GM19240 (cell line): ENCODE measurements at regions not wholly inside any gene's neighbourhood (a gene's known extent, or its start where the extent isn't known, plus 50 kb on each side); places are given as distances from the start of the nearest gene placed in this dataset.
"Not testable (repeated sequence)": the region's sequence is repeated elsewhere in the genome, so short reads cannot be mapped to it uniquely, and the experiment has no call there.

Experiments
- DNase-seq: peaks from one replicate; pipeline ENCODE4 v3.0.0; 2011; ENCODE audit warnings: low spot score; ENCODE audit not compliant: insufficient read length

GRCh38 chr7:142698429-142698828 is 50.8 kb upstream of the PRSS1 start:
- no peak for DNase-seq

GRCh38 chr7:142697270-142697669 is 52.0 kb upstream of the PRSS1 start:
- DNase-seq: no peak

- DNase-seq: no peak
Measured at GRCh38 chr7:142696456-142697179, 52.7 kb upstream of the PRSS1 start.

DNA sequence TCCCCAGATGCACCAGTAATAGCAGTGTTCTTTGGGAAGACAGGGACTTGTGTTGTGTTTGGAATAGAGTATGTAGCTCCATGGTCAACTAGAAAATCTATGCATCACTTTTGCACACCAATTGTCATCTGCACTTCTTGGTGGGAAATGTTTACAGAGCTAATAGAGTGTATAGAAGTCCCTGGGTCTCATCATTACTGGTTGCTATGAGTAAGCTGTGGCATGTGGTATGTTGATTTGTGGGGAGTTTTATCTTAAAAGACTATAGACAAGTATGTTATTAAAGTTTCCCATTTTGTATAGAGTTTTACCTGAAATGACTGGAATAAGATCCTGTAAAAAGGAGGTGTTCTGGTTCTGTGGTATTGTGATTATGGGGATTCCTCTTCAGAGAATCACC is 55.4 kb upstream of the PRSS1 start:
- no peak for DNase-seq

- DNase-seq: no peak
Measured at GRCh38 chr7:142690554-142691182, 58.6 kb upstream of the PRSS1 start.

DNA sequence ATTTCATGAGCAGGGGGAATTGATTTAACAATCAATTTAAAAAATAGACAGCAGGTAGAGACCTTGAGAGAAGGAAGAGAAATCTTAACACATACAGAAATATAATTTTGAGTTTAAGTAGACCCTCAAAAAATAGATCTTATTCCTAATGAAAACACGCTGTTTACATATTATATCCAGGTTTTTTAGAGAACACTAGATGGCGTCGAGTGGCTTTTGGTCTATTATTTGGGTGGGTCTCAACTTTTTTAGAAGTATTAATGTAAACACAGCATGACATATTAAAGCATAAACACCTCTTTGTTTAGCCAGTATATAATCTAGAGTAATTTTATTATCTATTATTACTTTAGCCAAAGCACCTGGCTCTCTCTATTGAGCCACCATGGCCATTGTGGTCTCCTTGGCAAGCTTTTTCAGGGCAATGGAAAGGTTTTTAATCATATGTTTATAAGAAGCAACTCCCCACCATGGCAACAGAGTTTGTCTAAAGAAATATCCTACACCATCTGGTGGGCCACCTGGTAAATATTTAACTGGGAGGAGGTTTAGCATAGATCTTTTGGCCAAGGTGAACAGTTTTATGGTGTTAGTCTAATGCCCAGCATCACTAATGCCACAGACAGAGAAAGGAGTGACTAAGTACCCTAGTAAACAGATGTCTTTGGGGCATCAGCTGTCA is 59.7 kb upstream of the PRSS1 start:
- DNase-seq: no peak

DNA sequence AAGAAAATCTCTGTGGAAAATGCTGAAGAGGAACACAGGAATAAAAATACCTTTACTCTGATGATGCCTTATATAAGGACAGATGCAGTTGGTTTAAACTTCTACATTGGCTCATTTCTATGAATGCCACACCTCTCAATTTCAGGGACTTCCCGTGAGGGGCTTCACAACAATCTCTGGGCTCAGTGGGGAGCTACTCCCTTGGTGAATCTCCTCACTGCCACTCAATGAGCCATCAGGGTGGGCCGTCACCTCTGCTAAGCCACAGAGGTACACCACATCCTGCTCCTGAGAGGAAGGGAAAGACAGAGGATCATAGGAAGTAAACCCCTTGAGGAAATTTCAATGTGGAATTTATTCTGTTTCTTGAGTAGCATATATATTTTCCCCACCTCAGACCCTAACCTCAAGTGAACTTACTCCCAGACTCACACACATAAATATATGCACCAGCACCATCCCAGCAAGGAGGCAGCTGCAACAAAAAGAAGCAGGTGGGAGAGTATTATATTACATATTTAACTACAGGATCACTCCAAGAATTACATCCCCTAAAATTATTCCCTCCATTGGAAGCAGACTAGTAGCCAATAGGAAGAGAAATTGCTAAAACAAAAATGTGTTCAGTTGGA is 63.3 kb upstream of the PRSS1 start:
- no peak for DNase-seq

GRCh38 chr7:142681314-142682092 is 67.8 kb upstream of the PRSS1 start:
- no peak for DNase-seq

DNA sequence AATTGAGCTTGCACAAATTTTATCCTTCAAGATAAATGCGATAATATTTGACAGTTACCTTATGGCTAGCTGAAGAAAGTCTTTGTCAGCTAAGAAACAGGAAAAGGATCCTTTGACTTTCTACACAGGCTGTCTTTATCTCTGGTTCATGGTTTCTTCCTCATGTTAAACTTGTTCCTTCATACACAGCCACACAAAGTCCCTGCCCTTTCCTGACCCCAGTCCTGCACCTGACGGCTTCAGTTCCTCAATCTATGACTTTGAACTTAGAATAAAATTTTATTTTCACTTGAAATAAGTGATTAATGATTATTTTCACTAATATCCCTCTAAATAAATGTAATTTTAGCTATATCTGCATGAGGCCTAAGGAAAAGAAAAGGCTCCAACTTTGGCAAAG is 77.8 kb upstream of the PRSS1 start:
- no peak for DNase-seq

DNA sequence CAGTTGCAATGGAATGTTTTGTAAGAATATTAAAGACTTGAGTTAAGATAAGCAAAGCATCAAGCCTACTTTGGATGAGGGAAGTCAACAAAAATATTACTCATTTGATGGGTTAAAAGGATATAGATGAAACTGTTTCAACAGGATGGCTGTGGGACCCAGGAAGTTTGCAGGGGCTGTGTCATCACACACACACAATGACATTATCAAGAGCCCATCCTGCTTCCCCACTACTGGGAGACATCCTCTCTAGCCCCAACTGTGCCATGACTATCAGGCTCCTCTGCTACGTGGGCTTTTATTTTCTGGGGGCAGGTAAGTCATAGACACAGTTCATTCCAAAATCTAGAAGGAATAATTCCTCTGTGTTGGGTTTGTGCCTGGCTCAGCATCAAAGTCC is 78.8 kb upstream of the PRSS1 start:
- DNase-seq: no peak

- no peak for DNase-seq
Measured at GRCh38 chr7:142669074-142669654, 80.1 kb upstream of the PRSS1 start.

GRCh38 chr7:142668495-142668894 is 80.8 kb upstream of the PRSS1 start:
- DNase-seq: no peak

GRCh38 chr7:142657376-142657775 is 91.9 kb upstream of the PRSS1 start:
- no peak for DNase-seq

- no peak for DNase-seq
Measured at GRCh38 chr7:142654398-142654797, 94.9 kb upstream of the PRSS1 start.

DNA sequence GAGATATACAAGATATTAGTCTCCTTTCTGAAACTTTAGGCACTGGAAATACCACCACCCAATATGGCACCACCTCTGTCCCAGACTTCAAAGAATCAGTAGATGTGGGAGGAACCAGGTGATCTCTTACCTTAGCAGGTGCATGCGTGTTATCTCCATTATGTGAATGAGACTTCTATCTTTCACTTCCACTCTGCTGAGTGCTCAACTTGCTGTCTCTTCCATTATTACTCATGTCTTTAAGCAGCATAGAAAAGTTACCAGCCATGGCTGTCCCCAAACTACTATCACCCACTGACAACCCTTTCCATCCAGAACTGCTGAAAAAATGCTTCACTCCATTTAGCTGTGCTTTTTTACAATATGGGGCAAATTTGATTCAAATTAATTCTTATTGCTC is 101.5 kb upstream of the PRSS1 start:
- DNase-seq: no peak

GRCh38 chr7:142646386-142647140 is 102.7 kb upstream of the PRSS1 start:
- DNase-seq: no peak

- DNase-seq: no peak
Measured at GRCh38 chr7:142645777-142646176, 103.5 kb upstream of the PRSS1 start.

DNA sequence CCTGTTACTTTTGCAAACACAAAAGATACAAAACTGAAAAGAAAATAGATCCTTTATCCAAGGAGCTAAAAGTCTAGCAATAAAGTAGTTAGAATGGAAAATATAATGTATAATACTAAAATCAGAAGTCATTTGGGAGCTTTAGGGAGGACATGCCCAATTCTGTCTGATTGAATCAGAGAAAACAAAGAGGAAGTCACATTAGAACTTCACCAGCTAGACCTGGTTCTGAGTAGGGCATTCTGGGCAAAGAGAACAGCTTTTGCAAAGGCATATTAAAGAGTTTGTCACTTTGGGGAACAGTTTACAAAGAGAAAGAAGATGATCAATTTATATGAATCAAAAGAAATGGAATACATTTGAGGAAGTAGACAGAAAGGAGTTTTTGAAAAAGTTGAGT is 107.0 kb upstream of the PRSS1 start:
- DNase-seq: no peak

DNA sequence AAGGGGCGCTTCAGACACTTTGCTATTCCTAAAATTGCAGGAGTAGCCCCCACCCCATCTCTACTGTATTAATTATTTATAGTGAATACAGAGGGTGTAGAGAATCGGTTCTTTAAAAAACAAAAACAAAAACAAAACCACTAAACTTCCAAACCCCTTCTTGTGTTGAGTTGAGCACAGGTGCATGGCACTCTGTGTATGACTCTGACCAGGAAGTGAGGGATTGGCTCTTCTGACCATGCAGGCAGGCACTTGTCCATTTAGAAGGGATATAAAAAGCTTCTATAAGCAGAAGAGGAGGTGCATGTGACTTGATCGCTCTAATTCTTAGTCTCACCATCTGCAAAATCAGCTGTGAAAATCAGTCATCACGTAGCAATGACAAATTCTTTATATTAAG is 108.0 kb upstream of the PRSS1 start:
- DNase-seq: not testable (repeated sequence)

DNA sequence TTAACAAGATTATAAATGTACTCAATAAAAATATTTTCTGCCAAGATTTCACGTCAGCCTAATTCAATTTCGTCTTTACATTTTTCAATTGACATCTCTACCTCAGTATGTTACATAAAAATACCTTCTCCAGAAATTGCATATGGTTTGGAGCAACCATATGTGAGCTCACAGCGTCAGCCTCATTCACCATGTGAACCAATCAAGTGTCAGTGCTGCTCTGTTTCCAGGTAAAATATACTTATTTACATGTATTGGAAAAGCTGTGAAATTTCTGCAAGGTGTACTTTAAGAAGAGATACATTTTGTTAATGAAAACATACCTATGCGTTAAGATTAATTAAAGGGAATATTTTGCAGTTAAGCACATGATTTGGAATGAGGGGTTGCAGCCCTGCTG is 110.7 kb upstream of the PRSS1 start:
- DNase-seq: no peak
